ENCODE measurements at regions not wholly inside any gene's neighbourhood (a gene's known extent, or its start where the extent isn't known, plus 50 kb on each side); places are given as distances from the start of the nearest gene placed in this dataset.

- ChIA-PET CTCF (no interaction called here), POLR2A (no interaction called here)
- Histone ChIP-seq H3K9me3 (ENCODE audit: control insufficient read depth, insufficient read depth, low read depth, low read length) (no peaks in the 10 kb centered on the region), H3K4me3 (ENCODE audit: low read depth, low read length) (no peak overlapping the region), H3K4me1 (ENCODE audit: control insufficient read depth, insufficient read depth, low read length) (no peaks in the 10 kb centered on the region), H3K27ac (ENCODE audit: extremely low read depth, low read depth, low read length) (no peak overlapping the region), H3K36me3 (ENCODE audit: control insufficient read depth in 2 of 2, insufficient read depth in 1 of 2, low read length in 2 of 2) (no peaks in the 10 kb centered on the region)
- TF ChIP-seq SP3 (tag by site-specific recombination; IDR thresholded peaks at IDR 0.05): no peak
- TF ChIP-seq ZNF596 (tag by site-specific recombination; IDR thresholded peaks at IDR 0.05): no peak
- TF ChIP-seq ZNF266 (tag by site-specific recombination; IDR thresholded peaks at IDR 0.05; ENCODE audit: low read depth): no peak
- TF ChIP-seq ZNF223 (tag by site-specific recombination; IDR thresholded peaks at IDR 0.05): no peak
- TF ChIP-seq ZNF701 (tag by site-specific recombination; IDR thresholded peaks at IDR 0.05): no peak
- TF ChIP-seq SETDB1 (IDR thresholded peaks at IDR 0.05; ENCODE audit: insufficient read length, low read length): no peak
- TF ChIP-seq ZNF398 (tag by site-specific recombination; IDR thresholded peaks at IDR 0.05): no peak
- TF ChIP-seq ZNF785 (tag by site-specific recombination; IDR thresholded peaks at IDR 0.05): no peak
- no peak for TF ChIP-seq ZFP69B (tag by site-specific recombination; IDR thresholded peaks at IDR 0.05)
These were observed 618.0 kb upstream of the ARGLU1 start for GRCh38 chr13:107185889-107186288.

GRCh38 chr13:107170270-107170931, 602.5 kb upstream of the ARGLU1 start:
- ChIA-PET POLR2A (no interaction called here), CTCF (interaction anchor here (0.6 kb wide), 1 partner anchor 37 kb away, joined by 4 read pairs; no protein-coding TSS in a partner anchor)
- no peak overlapping the region for H3K27ac ChIP-seq (ENCODE audit: extremely low read depth, low read depth, low read length)
- no peaks in the 10 kb centered on the region for H3K9me3 ChIP-seq (ENCODE audit: control insufficient read depth, insufficient read depth, low read depth, low read length)
- H3K4me3 ChIP-seq (ENCODE audit: low read depth, low read length): no peak overlapping the region
- H3K36me3 ChIP-seq (ENCODE audit: control insufficient read depth in 2 of 2, insufficient read depth in 1 of 2, low read length in 2 of 2): no peaks in the 10 kb centered on the region
- TF ChIP-seq ZNF157 (tag by site-specific recombination; IDR thresholded peaks at IDR 0.05) (no peak), ZNF596 (tag by site-specific recombination; IDR thresholded peaks at IDR 0.05) (no peak), ZSCAN18 (tag by site-specific recombination; IDR thresholded peaks at IDR 0.05) (no peak), ZNF518A (tag by site-specific recombination; conservative IDR thresholded peaks at IDR 0.05; ENCODE audit: low read depth) (no peak), KLF8 (tag by site-specific recombination; IDR thresholded peaks at IDR 0.05) (no peak), ZNF248 (tag by site-specific recombination; IDR thresholded peaks at IDR 0.05) (no peak), ZNF23 (tag by site-specific recombination; IDR thresholded peaks at IDR 0.05; ENCODE audit: borderline replicate concordance) (no peak)
- H3K4me1 ChIP-seq (ENCODE audit: control insufficient read depth, insufficient read depth, low read length): no peaks in the 10 kb centered on the region
